Endometrial microvascular endothelial cells (primary cell): ENCODE measurements at regions not wholly inside any gene's neighbourhood (a gene's known extent, or its start where the extent isn't known, plus 50 kb on each side); places are given as distances from the start of the nearest gene placed in this dataset.
"Not testable (repeated sequence)": the region's sequence is repeated elsewhere in the genome, so short reads cannot be mapped to it uniquely, and the experiment has no call there.

Experiments
- in situ Hi-C: cut with HindIII; loops from 2 replicates; pipeline ENCODE4 v1.10.0; 2017; ENCODE audit warnings: low sequenced_read_pairs, low pct_unique_long_range_greater_than_20kb; ENCODE audit errors: inconsistent ontology term

GRCh38 chr22:47860907-47861306 is 1098.5 kb downstream of the TBC1D22A start:
- in situ Hi-C loops: not testable (repeated sequence)

- in situ Hi-C loops: no loop called here
Measured at GRCh38 chr22:47859881-47860525, 1097.6 kb downstream of the TBC1D22A start.

- in situ Hi-C loops: no loop called here
Measured at GRCh38 chr22:47858773-47859306, 1096.4 kb downstream of the TBC1D22A start.

GRCh38 chr22:47854680-47855079 is 1092.2 kb downstream of the TBC1D22A start:
- in situ Hi-C loops: no loop called here

GRCh38 chr22:47854251-47854650 is 1091.8 kb downstream of the TBC1D22A start:
- in situ Hi-C loops: no loop called here

- in situ Hi-C loops: no loop called here
Measured at GRCh38 chr22:47853750-47854149, 1091.3 kb downstream of the TBC1D22A start.

GRCh38 chr22:47851586-47851985 is 1089.1 kb downstream of the TBC1D22A start:
- in situ Hi-C loops: no loop called here

- in situ Hi-C loops: no loop called here
Measured at GRCh38 chr22:47850644-47851151, 1088.2 kb downstream of the TBC1D22A start.

GRCh38 chr22:47849576-47849975 is 1087.1 kb downstream of the TBC1D22A start:
- in situ Hi-C loops: no loop called here

GRCh38 chr22:47848184-47848920 is 1085.9 kb downstream of the TBC1D22A start:
- in situ Hi-C loops: no loop called here

GRCh38 chr22:47847131-47847890 is 1084.9 kb downstream of the TBC1D22A start:
- in situ Hi-C loops: no loop called here

- in situ Hi-C loops: no loop called here
Measured at GRCh38 chr22:47846206-47846605, 1083.8 kb downstream of the TBC1D22A start.

GRCh38 chr22:47842119-47842518 is 1079.7 kb downstream of the TBC1D22A start:
- in situ Hi-C loops: no loop called here

GRCh38 chr22:47841156-47841555 is 1078.7 kb downstream of the TBC1D22A start:
- in situ Hi-C loops: no loop called here

- in situ Hi-C loops: no loop called here
Measured at GRCh38 chr22:47839595-47840227, 1077.3 kb downstream of the TBC1D22A start.

- in situ Hi-C loops: no loop called here
Measured at GRCh38 chr22:47837703-47838102, 1075.3 kb downstream of the TBC1D22A start.

- in situ Hi-C loops: no loop called here
Measured at GRCh38 chr22:47836957-47837356, 1074.5 kb downstream of the TBC1D22A start.

- in situ Hi-C loops: no loop called here
Measured at GRCh38 chr22:47835726-47836125, 1073.3 kb downstream of the TBC1D22A start.

GRCh38 chr22:47826016-47826415 is 1063.6 kb downstream of the TBC1D22A start:
- in situ Hi-C loops: no loop called here
